Mesothelial cell of epicardium (in vitro differentiated cells): ENCODE measurements at regions not wholly inside any gene's neighbourhood (a gene's known extent, or its start where the extent isn't known, plus 50 kb on each side); places are given as distances from the start of the nearest gene placed in this dataset.

ENCODE experiments used
- DNase-seq, 2 experiments: peaks; one replicate each; pipeline ENCODE4 v3.0.0; 2021; ENCODE audit warnings: low spot score in 2 of 2; ENCODE audit not compliant: unreplicated experiment in 2 of 2
- H3K27ac Mint-ChIP-seq: 2 replicates; pipeline ENCODE4 v1.8.0; 2021; ENCODE audit warnings: mixed read lengths
- H3K27me3 Mint-ChIP-seq: 2 replicates; pipeline ENCODE4 v1.8.0; 2021; ENCODE audit warnings: low read depth, mixed read lengths
- H3K36me3 Mint-ChIP-seq: 2 replicates; pipeline ENCODE4 v1.8.0; 2021; ENCODE audit warnings: mixed read lengths
- H3K4me1 Mint-ChIP-seq: 2 replicates; pipeline ENCODE4 v1.8.0; 2021; ENCODE audit warnings: mixed read lengths
- H3K4me3 Mint-ChIP-seq: 2 replicates; pipeline ENCODE4 v1.8.0; 2021; ENCODE audit warnings: mild to moderate bottlenecking, moderate library complexity, mixed read lengths
- H3K9me3 Mint-ChIP-seq: 2 replicates; pipeline ENCODE4 v1.8.0; 2021; ENCODE audit warnings: mixed read lengths
- TF ChIP-seq, protein P1 (sequence below): fragments of 200-600 bp; sonication (generic); IDR thresholded peaks from one replicate; pipeline ENCODE4 v1.5.0; 2021; ENCODE audit warnings: antibody characterized with exemption; ENCODE audit not compliant: unreplicated experiment

DNA sequence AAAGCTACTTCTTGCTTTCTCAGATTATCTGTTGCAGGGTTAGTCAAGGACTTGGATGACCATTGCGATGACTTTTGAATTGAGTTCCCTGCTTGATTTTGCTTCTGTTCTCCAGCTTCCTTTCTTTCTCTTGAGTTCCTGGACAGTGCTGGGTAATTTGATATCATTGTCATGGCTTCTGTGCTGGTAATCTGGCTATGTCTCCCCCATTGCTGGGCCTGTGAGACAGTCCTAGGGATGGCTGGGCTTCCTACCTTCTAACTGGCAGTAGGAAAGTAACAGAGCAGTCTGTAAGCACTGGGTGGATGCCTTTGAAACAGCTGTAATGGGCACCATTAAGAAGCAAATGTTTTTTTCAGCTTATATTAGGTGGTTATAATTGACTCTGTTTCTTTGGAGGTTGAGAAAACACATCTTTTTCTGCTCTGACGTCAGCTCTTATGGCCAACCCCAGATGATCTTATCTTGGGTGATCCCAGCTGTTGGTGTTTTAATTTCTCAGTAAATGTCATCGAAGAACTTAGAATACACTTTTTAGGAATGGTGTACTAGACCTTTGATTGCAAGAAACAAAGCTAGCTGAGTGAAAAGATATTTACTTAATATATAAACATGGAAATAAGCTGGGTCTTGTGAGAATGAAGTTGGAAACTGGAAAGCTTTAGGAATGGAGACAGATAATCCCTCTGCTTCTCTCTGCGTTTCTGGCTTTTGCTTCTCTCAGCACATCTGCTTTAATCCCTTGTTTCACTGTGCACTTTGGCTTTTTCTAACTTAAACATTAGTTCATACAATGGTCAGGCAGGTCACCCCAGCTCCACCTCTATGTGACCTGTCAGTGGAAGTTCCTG lies 195.0 kb upstream of the MAN1A1 start:
- TF ChIP-seq, protein P1, sequence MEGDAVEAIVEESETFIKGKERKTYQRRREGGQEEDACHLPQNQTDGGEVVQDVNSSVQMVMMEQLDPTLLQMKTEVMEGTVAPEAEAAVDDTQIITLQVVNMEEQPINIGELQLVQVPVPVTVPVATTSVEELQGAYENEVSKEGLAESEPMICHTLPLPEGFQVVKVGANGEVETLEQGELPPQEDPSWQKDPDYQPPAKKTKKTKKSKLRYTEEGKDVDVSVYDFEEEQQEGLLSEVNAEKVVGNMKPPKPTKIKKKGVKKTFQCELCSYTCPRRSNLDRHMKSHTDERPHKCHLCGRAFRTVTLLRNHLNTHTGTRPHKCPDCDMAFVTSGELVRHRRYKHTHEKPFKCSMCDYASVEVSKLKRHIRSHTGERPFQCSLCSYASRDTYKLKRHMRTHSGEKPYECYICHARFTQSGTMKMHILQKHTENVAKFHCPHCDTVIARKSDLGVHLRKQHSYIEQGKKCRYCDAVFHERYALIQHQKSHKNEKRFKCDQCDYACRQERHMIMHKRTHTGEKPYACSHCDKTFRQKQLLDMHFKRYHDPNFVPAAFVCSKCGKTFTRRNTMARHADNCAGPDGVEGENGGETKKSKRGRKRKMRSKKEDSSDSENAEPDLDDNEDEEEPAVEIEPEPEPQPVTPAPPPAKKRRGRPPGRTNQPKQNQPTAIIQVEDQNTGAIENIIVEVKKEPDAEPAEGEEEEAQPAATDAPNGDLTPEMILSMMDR: no peak
- Mint-ChIP-seq H3K9me3 (no peaks in the 10 kb centered on the region), H3K27ac (no peak overlapping the region), H3K4me3 (no peak overlapping the region), H3K4me1 (peaks cover 14% of the 10 kb centered on the region), H3K36me3 (no peaks in the 10 kb centered on the region), H3K27me3 (no peaks in the 10 kb centered on the region)
- DNase-seq: no peak

DNA sequence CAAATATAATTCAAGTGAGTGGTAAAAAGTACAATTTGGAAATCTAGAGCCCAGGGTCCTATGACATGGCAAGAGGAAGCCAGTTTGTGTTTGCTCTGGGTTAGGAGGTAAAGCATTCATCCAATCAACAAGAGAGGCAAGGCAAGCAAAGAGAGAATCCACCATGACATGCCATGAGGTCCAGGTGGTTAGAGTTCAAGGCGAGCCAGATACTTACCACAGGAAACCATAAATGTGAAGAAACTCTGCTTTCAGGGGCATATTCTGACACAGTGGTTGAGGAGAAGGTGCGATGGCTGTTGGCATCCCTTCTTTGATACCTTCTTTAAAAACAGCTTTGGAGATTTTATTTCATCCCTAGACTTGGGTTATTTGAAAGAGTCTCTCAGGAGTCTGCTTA lies 193.8 kb upstream of the MAN1A1 start:
- Mint-ChIP-seq H3K4me1 (peaks cover 14% of the 10 kb centered on the region), H3K9me3 (no peaks in the 10 kb centered on the region), H3K4me3 (no peak overlapping the region), H3K27ac (no peak overlapping the region), H3K27me3 (no peaks in the 10 kb centered on the region), H3K36me3 (no peaks in the 10 kb centered on the region)
- TF ChIP-seq, protein P1: no peak
- DNase-seq: no peak

DNA sequence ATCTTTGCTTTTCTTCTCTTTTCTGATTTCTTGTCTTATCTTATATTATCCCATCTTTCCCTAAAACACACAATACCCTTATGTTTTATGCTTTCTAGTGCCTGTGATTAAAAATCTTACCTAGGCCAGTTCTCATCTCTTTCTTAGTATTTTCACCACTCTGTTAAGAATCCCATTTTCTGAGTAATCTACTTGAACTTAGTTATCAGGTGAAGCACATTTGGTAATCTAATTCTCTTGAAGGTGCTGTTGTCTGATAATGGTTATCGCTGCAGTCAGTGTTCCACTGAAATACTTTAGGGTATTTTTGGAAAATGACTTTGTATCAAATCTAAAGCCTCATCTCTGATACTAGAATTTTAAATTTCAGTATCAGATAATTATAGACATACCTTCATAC lies 192.5 kb upstream of the MAN1A1 start:
- Mint-ChIP-seq H3K27ac (no peak overlapping the region), H3K4me1 (peaks cover 14% of the 10 kb centered on the region), H3K4me3 (no peak overlapping the region), H3K27me3 (no peaks in the 10 kb centered on the region), H3K36me3 (no peaks in the 10 kb centered on the region), H3K9me3 (no peaks in the 10 kb centered on the region)
- TF ChIP-seq, protein P1: no peak
- no peak for DNase-seq

DNA sequence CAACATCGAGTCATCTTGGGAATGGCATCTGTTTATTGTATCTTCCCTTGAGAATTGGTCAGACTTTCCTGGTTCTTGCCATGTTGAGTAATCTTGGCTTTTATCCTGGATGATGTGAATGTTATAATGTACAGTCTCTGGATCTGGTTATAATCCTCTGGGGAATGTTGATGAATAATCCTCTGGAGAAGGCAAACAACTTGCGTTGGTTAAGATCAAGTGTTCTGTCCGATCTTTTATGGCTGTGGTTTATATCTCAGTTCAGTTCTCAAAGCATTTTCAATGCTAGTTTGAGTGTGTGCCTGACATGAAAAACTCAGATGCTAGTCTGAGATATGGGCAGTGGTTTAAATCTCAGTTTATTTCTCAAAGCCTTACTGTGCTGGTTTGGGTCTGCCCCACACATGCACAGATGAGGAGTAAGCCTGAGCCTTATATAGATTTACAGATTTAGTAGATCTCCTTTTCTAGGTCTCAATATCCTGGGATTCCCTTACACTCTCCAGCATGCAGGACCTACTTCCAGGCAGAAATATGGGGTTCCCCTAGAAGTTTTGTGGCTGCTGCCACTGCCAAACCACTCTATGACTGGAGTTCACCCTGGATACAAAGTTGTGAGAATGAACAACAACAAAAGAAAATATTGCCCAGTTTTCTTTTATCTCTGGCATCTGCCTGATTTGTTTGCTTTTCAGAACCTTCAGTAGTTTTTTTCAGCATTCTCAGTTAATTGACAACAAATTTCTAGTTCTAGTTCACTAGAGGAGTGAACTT lies 191.8 kb upstream of the MAN1A1 start:
- H3K27ac Mint-ChIP-seq: peak overlapping the region; percentile 14
- TF ChIP-seq, protein P1: no peak
- no peaks in the 10 kb centered on the region for H3K9me3 Mint-ChIP-seq
- no peak for DNase-seq
- peaks cover 14% of the 10 kb centered on the region for H3K4me1 Mint-ChIP-seq
- H3K27me3 Mint-ChIP-seq: no peaks in the 10 kb centered on the region
- H3K4me3 Mint-ChIP-seq: no peak overlapping the region
- no peaks in the 10 kb centered on the region for H3K36me3 Mint-ChIP-seq

DNA sequence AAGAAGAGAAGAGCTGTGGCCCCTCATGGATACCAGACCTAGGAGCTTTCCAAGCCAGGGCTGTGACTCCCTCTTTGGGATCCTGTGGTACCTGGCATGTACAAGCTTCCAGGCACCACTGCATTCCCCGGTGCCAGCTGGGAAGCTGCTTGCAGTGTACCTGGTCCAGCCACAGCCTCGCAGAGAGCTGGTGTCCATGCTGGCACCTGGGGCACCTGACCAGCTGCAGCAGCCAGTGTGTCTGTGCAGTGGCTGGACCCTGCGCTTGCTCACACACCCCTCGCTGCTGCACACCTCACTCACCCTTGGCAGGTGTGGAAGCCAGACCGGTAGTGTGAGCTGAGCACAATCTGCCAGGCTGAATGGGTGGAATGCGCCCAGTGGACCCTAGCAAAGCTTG lies 190.9 kb upstream of the MAN1A1 start:
- TF ChIP-seq, protein P1: no peak
- H3K4me3 Mint-ChIP-seq: no peak overlapping the region
- peaks cover 14% of the 10 kb centered on the region for H3K4me1 Mint-ChIP-seq
- DNase-seq: no peak
- no peaks in the 10 kb centered on the region for H3K9me3 Mint-ChIP-seq
- no peaks in the 10 kb centered on the region for H3K36me3 Mint-ChIP-seq
- no peaks in the 10 kb centered on the region for H3K27me3 Mint-ChIP-seq
- H3K27ac Mint-ChIP-seq: no peak overlapping the region
